CD14-positive monocyte (primary cell): ENCODE measurements at regions not wholly inside any gene's neighbourhood (a gene's known extent, or its start where the extent isn't known, plus 50 kb on each side); places are given as distances from the start of the nearest gene placed in this dataset.

ENCODE experiments used
- DNase-seq, 3 donors: peaks; one replicate each; pipeline ENCODE4 v3.0.0-alpha.2; 2011 to 2022
- H2AFZ ChIP-seq: 2 replicates; pipeline ENCODE4 v1.6.0; 2012; ENCODE audit warnings: mild to moderate bottlenecking, low read depth, low read length, inconsistent platforms; ENCODE audit not compliant: insufficient read depth, poor library complexity, severe bottlenecking
- H3K27ac ChIP-seq, 2 donors: 1 replicate in 1 of 2; 2 replicates in 1 of 2; pipeline ENCODE4 v1.5.1; 2012 to 2013; ENCODE audit warnings: low read length in 2 of 2, control low read depth in 1 of 2, inconsistent platforms in 1 of 2, low read depth in 1 of 2, mild to moderate bottlenecking in 1 of 2
- H3K27me3 ChIP-seq, 2 donors: one replicate each; pipeline versions ENCODE4 v1.6.0 to v1.6.1; 2011 to 2013; ENCODE audit warnings: low read length in 2 of 2; ENCODE audit not compliant: control insufficient read depth in 2 of 2, insufficient read depth in 2 of 2
- H3K36me3 ChIP-seq, 2 donors: replicated peaks in 1 of 2; 1 replicate in 1 of 2; 2 replicates in 1 of 2; pipeline versions ENCODE4 v1.5.1 to v1.6.1; 2012 to 2013; ENCODE audit warnings: low read length in 2 of 2, control low read depth in 1 of 2, inconsistent platforms in 1 of 2, mild to moderate bottlenecking in 1 of 2; ENCODE audit not compliant: insufficient read depth in 2 of 2, control insufficient read depth in 1 of 2
- H3K4me1 ChIP-seq, 2 donors: 1 replicate in 1 of 2; 2 replicates in 1 of 2; pipeline versions ENCODE4 v1.5.1 to v1.6.1; 2012 to 2013; ENCODE audit warnings: low read length in 2 of 2, control low read depth in 1 of 2, inconsistent platforms in 1 of 2, mild to moderate bottlenecking in 1 of 2, moderate library complexity in 1 of 2; ENCODE audit not compliant: insufficient read depth in 2 of 2, control insufficient read depth in 1 of 2
- H3K4me2 ChIP-seq: replicated peaks from 2 replicates; pipeline ENCODE3; 2012; ENCODE audit warnings: low read length, moderate library complexity, mild to moderate bottlenecking; ENCODE audit not compliant: poor library complexity, severe bottlenecking; ENCODE audit errors: extremely low read depth
- H3K4me3 ChIP-seq, 3 experiments: fragments of 200-600 bp in 1 of 3; sonication (generic) in 1 of 3; replicated peaks in 1 of 3; 1 replicate in 2 of 3; 2 replicates in 1 of 3; pipeline ENCODE4 v1.5.1; 2011 to 2013; ENCODE audit warnings: low read length in 3 of 3, mild to moderate bottlenecking in 3 of 3, control low read depth in 2 of 3, low read depth in 2 of 3, inconsistent platforms in 1 of 3, moderate library complexity in 1 of 3
- H3K79me2 ChIP-seq: 2 replicates; pipeline ENCODE4 v1.6.0; 2012; ENCODE audit warnings: mild to moderate bottlenecking, control low read depth, inconsistent platforms, low read length, moderate library complexity; ENCODE audit not compliant: insufficient read depth
- H3K9ac ChIP-seq: 2 replicates; pipeline ENCODE4 v1.6.0; 2017; ENCODE audit warnings: low read length, mild to moderate bottlenecking; ENCODE audit not compliant: insufficient read depth, poor library complexity, severe bottlenecking
- H3K9me3 ChIP-seq, 2 donors: replicated peaks in 1 of 2; 1 replicate in 1 of 2; 2 replicates in 1 of 2; pipeline versions ENCODE4 v1.5.1 to v1.6.1; 2012 to 2013; ENCODE audit warnings: low read length in 2 of 2, control low read depth in 1 of 2; ENCODE audit not compliant: control insufficient read depth in 1 of 2, insufficient read depth in 1 of 2
- H4K20me1 ChIP-seq: 2 replicates; pipeline ENCODE4 v1.6.0; 2012; ENCODE audit warnings: mild to moderate bottlenecking, low read length, control low read depth, moderate library complexity; ENCODE audit not compliant: insufficient read depth
- H3K27ac Mint-ChIP-seq, 7 donors: one replicate each; pipeline ENCODE4 v1.8.0; 2020; ENCODE audit warnings: mild to moderate bottlenecking in 7 of 7, mixed read lengths in 7 of 7, moderate library complexity in 6 of 7, inconsistent platforms in 2 of 7
- H3K27me3 Mint-ChIP-seq, 3 donors: one replicate each; pipeline ENCODE4 v1.8.0; 2021 to 2022; ENCODE audit warnings: low read depth in 3 of 3, mild to moderate bottlenecking in 3 of 3, mixed read lengths in 3 of 3, moderate library complexity in 3 of 3, inconsistent platforms in 1 of 3
- H3K36me3 Mint-ChIP-seq, 2 donors: one replicate each; pipeline ENCODE4 v1.8.0; 2020; ENCODE audit warnings: mixed read lengths in 2 of 2, inconsistent platforms in 1 of 2, mild to moderate bottlenecking in 1 of 2
- H3K4me1 Mint-ChIP-seq: one replicate; pipeline ENCODE4 v1.8.0; 2020; ENCODE audit warnings: mild to moderate bottlenecking, mixed read lengths
- H3K4me3 Mint-ChIP-seq, 2 donors: one replicate each; pipeline ENCODE4 v1.8.0; 2020; ENCODE audit warnings: mild to moderate bottlenecking in 2 of 2, mixed read lengths in 2 of 2, moderate library complexity in 1 of 2
- H3K9me3 Mint-ChIP-seq, 7 donors: one replicate each; pipeline ENCODE4 v1.8.0; 2020 to 2022; ENCODE audit warnings: mixed read lengths in 7 of 7, mild to moderate bottlenecking in 6 of 7, moderate library complexity in 6 of 7, inconsistent platforms in 2 of 7
- CTCF ChIP-seq: fragments of 200-600 bp; IDR thresholded peaks from one replicate; pipeline ENCODE4 v1.8.0; 2022; ENCODE audit warnings: antibody characterized with exemption, mild to moderate bottlenecking
- WGBS: methylation state at CpG from one replicate; pipeline ENCODE4 v1.1.5; 2013; ENCODE audit warnings: missing lambda C conversion rate; ENCODE audit not compliant: insufficient coverage; 5-methylcytosine and 5-hydroxymethylcytosine counted together
- intact Hi-C, 2 donors: fragments of 100-400 bp; cut with micrococcal nuclease; formaldehyde crosslinking; loops; one replicate each; pipeline versions ENCODE4 v1.15.0 to v1.15.1; 2023

- no peak for DNase-seq
- no peaks in the 10 kb centered on the region for H3K27me3 Mint-ChIP-seq
- no peaks in the 10 kb centered on the region for H3K4me1 Mint-ChIP-seq
- no peaks in the 10 kb centered on the region for H3K79me2 ChIP-seq
- H3K27me3 ChIP-seq = no peaks in the 10 kb centered on the region
- H3K27ac Mint-ChIP-seq = no peak overlapping the region
- no peaks in the 10 kb centered on the region for H3K4me1 ChIP-seq
- no peaks in the 10 kb centered on the region for H3K36me3 ChIP-seq
- no peaks in the 10 kb centered on the region for H3K36me3 Mint-ChIP-seq
- H3K9ac ChIP-seq = no peak overlapping the region
- H3K27ac ChIP-seq = no peak overlapping the region
- H3K9me3 Mint-ChIP-seq = peaks cover 0 to 13% (median 7%) of the 10 kb centered on the region in 7 donors
- no peak overlapping the region for H3K4me2 ChIP-seq
- no peak overlapping the region for H2AFZ ChIP-seq
- TF ChIP-seq CTCF = no peak
- intact Hi-C loops = no loop called here
- WGBS = 97% methylated on average over 3 of the region's 7 CpGs
- H3K9me3 ChIP-seq = peaks cover 4 to 8% of the 10 kb centered on the region in 2 donors
- H4K20me1 ChIP-seq = no peaks in the 10 kb centered on the region
- no peak overlapping the region for H3K4me3 Mint-ChIP-seq
- H3K4me3 ChIP-seq = no peak overlapping the region
Observed at GRCh38 chr11:127496165-127496564, 495.6 kb upstream of the KIRREL3 start.

DNA sequence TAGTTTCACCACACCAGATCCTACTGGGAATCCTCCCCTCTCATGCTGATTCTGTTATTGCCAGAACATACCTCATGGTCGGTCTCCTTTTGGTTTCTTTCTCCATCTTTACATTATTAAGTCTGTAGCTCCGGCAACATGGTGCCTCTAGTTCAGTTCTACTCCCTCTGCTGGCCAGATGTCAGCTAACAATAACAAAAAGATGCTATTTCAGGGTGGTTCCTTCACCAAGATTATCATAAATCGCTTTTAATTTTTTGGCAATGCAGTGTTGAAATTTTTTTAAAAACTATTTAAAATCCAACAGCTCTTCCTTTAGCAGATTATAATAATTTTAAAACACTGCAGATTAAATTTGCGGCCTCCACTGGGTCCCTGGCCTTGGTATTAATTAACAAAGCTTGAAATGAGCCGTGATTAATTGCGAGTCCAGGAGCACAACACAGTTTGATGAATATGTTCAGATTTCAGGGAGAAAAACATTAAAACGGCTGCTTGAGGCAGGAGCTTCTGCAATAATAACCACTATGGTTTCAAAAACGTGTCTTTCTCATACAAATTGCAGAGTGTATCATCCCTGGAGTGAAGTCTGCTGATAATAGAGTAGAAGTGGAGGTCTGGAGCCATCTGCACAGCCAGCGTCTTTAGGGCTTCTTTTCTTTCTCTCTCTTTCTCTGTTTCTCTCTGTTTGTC, 492.9 kb upstream of the KIRREL3 start:
- Histone ChIP-seq H3K4me3 (no peak overlapping the region), H3K27me3 (no peaks in the 10 kb centered on the region), H3K27ac (no peak overlapping the region), H3K4me2 (no peak overlapping the region), H3K36me3 (no peaks in the 10 kb centered on the region), H3K9me3 (peaks cover 10 to 12% of the 10 kb centered on the region in 2 donors), H2AFZ (no peak overlapping the region), H3K4me1 (no peaks in the 10 kb centered on the region), H3K79me2 (no peaks in the 10 kb centered on the region), H4K20me1 (no peaks in the 10 kb centered on the region), H3K9ac (no peak overlapping the region)
- no peaks in the 10 kb centered on the region for H3K36me3 Mint-ChIP-seq
- WGBS = 53% methylated on average over 3 of the region's 9 CpGs
- H3K4me1 Mint-ChIP-seq = no peaks in the 10 kb centered on the region
- no peak overlapping the region for H3K27ac Mint-ChIP-seq
- H3K9me3 Mint-ChIP-seq = peaks cover 3 to 25% (median 11%) of the 10 kb centered on the region in 7 donors
- TF ChIP-seq CTCF = no peak
- intact Hi-C loops = no loop called here
- H3K27me3 Mint-ChIP-seq = no peaks in the 10 kb centered on the region
- no peak for DNase-seq
- H3K4me3 Mint-ChIP-seq = no peak overlapping the region
